ENCODE measurements at regions not wholly inside any gene's neighbourhood (a gene's known extent, or its start where the extent isn't known, plus 50 kb on each side); places are given as distances from the start of the nearest gene placed in this dataset.

DNA sequence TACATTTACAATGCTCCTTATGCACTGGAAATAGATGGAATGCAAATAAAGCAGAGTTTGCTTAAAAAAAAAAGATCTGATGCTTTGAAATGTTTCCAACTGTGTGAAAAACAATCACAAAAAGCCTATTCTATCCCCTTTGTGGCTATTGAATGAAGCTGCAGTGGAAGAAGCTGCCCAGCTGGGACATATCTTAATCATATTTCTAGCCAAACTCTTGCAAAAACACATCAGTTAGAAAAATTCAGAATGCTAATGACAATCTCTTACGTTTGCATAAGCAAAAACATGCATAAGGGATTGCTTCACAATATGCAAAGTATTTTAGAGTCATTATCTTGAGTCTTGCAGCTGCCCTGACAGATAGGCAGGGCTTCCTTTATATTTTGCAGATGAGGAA, 526.4 kb upstream of the USP24 start:
- DNase-seq: peak; percentile 77

DNA sequence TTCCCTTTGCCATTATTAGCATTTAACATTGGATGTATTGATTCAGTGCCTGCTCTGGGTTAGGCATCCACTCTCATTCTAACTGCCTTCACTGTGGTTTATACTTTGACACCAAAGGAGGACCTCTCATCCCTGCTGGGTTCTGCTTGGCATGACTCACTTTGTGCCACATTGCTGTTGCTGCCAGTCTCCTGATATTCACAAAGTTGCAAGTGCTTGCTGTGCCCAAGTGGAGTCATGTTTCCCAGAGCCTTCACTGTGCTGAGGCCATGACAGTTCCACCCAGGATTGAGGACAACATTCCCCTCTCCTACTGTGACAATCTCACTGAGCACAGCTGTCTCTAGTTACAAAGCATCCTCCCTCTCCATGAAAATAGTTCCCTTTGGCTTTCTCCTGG, 519.9 kb upstream of the USP24 start:
- peak; percentile 52 for DNase-seq

DNA sequence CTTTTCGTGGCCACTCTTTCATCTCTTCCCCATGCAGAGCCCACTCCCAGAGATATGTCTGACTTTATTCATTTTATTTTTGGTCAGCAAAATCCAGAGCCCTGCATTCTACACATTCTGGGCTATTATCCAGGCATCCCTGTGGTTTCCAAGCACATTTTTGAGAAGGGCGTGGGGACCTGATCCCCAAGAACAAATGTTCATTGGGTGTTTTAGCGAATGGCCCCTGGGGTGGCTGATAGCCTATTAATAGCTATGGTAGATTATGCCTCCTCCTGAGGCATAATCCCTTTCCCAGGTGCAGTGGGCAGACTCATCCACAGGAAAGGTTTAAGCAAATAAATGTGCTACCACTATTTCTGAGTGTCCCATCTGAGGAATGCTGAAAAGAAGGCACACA, 511.8 kb upstream of the USP24 start:
- peak; percentile 94 for DNase-seq

DNA sequence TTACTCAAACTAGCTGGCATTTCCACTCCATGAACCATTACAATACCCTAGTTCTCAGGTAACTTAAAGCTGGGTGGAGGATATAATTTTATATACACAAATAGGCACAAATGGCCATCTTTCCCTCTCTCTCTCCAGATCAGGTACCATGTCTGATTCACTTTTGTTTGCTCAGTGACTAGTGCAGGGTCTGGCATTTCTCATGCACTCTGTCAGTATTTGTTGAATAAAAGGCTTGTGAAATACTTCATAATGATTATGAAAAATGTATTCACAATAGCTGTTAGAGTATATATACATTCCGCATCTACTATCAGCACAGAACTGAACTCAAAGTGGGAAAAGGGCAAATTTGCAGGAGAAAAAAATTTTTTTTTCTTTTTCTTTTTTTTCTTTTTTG, 510.2 kb upstream of the USP24 start:
- peak; percentile 64 for DNase-seq

DNA sequence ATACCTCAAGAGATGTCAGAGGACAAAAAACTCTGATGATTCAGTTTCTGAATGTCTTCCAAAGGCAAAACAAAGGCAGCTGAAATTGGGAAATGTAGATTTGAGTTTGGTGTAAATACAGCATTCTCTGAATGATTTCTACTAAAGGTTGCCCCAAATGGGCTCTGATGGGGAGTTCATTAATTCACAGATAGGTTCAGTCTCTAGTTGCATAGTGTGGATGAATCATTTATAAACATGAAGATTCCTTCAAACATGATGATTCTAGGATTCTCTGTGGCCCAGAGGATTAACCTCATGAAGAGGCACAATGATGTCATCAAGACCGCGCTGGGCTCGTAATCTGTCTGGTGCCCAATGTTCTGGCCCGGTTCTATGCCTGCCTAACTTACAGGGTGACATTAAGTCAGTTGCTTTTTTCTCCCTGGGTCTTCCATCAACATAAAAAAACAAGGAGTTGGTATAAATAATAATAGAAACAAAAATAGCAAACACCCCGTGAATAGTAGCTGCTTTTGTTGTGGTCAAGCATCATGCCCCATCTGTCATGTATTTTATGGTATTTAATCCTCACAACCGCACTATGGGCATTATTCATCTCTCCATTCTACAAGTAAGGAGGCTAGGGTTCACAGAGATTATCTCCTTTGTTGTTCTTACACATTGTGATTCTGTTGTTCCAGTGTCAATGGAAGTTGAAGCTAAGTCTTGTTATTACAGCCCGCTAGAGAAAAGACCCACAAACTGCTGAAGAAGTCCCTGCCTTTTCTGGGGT, 509.6 kb upstream of the USP24 start:
- DNase-seq: peak; percentile 94

DNA sequence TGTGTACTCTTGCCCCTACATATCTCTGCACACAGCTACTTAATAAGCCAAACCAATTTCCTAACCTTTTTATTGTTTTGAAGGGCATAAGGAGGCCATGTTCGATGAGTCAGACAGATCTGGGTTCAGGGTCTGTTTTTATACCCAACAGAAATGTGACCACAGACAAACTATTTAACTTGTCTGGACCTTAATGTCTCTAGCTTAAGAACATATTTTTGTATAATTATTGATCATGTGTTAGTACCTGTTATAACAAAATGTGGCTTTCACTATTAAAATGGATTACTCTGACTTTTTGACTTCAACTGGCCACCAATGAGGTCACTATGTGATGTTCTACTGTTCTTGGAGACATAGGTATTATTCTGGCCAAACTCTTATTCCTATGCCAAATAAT, 507.8 kb upstream of the USP24 start:
- DNase-seq: no peak

DNA sequence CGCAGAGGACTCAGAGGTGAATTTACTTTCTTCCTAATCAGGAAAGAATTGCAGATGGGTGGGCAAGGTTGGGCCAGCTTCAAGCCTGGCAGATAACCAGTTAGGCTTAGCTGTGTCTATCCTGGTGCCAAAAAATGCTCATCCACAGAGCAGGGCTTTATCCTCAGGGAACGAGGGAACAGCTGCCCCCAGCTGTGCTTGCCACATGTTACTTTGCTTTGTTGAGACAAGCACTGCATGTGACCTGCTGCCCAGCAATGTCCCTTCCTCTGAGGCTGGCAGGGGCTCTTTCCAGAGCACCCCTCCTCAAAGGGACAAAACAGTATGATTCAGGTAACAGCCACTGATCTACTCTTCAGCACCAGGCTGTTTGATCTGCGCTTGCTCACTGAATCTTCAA, 505.1 kb upstream of the USP24 start:
- peak; percentile 75 for DNase-seq

DNA sequence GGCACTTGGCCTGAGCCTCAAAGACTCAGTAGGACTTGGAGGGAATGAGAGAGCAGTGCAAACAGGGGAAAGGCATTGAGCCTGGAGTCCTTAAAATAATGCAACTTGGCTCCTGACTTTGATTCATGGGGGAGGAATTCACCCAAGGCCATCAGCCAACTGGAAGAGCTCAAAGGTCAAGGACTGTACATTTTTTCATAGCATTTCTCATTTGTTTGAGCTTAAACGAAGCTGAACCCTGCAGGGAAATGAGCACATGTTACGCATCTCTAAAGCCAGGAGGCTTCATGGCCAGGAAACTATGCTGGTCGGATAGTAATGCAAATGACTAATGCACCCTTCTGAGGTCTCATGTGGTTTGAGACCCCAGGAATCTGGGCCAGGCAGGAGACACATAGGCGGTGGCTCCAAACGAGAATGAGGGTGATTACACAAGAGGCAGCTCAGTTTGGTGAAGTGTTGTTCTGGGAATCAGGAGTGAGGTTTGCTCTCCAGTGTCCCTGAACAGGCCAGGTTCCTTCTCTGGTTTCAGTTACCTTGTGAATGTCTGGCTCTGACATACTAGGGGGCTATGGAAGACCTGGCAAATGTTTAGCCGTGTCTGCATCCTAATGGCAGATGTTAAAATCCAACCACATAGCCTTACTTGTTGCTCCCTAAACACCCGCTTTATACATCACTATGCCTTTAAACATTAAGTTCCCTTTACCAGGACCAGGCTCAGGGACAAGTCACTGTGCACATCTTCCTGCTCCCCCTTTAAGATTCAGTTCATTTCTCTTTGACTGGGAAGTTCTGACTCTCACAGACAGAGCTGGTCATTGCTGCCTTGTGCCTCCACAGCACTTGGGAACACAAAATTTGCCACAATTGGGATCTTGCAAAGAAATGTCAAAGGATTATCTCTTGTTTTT, 503.9 kb upstream of the USP24 start:
- DNase-seq: peak; percentile 100

DNA sequence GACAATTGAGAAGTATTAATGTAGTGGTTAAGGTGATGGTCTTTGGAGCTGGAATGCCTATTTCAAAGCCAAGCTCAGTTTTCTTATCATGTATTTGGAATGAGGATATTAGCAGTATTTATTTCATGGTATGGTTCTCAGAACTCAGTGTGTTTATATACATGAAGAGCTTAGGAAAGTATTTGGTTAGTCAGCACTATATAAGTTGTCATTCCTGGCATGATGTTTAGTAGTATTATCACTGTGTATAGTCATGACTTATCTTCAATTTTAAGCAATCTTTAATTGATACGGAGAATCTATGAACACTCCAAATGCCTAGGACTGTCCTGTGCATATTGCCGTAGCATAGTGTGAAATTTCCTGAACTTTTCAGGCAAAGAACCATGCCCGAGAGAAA, 501.9 kb upstream of the USP24 start:
- DNase-seq: peak; percentile 70

DNA sequence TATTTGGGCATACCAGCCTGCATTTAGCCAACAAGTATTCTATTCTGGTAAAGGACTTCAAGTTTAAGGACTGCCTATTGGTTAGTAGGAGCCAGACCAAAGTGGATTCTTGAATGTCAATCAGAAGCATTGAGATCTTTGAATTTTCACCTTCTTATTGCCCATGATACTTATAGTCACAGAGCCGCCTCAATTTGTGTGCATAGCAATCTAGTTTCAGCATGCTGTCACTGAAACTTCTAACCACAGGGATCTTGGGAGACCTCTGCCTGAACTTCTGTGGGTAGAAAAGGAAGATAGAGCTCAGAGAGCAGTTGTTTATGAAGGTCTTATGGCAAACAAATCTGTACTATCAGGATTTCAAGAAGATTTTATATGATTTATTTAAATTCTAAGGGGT, 501.4 kb upstream of the USP24 start:
- peak; percentile 77 for DNase-seq

DNA sequence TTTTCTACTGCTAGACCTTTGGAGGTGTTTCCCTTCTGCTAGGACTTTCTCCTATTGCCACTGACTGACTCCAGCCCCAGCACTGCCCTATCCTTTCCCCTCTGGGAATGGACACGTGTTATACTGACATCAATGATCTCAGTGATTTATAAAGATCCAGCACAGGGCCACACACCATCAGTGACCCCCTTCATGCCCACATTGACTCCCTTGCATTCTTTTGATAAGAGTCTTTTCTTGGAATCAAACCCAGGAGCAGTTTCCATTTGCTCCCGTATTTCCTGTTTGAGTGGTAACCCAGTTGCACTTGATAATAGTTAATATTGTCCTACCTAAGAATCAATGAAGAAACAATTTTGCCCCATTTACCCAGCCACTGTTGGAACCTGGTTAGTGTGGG, 501.0 kb upstream of the USP24 start:
- peak; percentile 37 for DNase-seq

DNA sequence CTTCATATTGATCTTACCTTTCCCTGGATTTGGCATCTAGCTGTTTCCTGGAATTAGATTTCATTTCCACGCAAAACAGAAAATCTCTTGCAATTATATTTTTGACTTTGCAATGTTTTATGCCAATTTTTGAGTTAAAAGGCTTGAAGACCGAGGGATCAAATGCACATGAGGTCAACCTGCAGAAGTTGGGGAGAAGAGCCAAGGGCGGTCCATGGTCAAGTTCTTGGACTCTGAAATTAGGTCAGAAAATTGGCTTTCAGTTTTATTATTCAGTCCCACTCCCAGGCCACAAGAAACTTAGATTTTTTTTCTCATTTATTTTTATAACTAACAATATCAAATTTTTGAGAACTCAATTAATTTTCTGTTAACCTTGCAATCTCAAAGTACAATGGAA, 499.1 kb upstream of the USP24 start:
- no peak for DNase-seq

DNA sequence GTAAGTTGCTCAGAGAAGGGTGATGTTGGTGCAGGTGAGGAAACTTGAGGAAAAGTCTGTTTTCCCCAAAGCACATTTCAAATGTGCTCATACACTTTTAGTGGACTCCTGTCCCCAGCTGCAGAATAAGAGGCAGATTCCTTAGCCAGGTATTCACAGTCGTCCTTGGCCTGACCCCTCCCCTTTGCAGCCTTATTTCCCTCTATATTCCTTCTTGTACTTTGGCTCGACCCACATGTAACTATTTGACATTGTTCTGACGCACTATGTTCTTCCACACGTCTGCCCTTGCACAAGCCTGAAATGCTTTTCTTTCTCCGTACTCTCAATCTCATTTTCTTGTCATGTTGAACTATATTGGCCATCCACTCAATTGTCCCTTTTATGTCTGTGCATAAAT, 498.4 kb upstream of the USP24 start:
- no peak for DNase-seq

DNA sequence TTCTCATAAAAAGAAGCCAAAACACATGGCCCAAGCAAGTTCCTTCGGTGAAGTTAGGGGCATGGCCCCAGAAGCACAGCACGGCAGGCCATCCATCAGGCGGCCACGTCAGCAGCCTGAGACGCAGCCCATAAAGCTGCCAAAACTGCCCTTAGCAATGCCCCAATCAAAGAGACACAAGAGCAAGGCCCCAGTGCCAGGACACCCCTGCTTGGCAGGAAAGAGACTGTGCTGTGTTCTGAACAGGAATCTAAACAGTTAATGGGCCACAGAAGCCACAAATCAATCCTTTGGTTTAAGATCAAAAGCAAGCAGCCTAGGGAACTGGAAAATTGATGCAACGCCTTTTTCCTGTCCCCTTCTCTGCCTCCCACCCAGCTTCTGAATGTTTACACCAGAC, 497.0 kb upstream of the USP24 start:
- DNase-seq: no peak

DNA sequence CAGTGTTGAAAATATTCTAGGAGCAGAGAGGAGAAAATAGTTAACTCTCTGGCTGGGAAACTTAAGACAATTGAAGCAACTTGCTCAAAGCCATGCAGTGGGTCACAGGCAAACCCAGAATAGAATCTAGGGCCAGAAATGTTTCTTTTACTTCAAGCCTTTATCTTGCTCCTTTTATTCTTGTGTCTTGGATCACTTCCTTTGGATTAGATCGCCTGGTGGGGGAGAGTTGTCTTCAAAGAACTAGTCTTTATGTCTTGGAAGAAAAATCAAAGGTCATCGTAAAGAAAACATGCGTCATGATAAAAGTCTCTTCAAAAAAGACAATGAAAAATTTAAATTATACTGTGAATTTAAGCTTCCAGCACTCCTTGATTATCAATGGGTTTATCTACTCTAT, 493.6 kb upstream of the USP24 start:
- DNase-seq: no peak

DNA sequence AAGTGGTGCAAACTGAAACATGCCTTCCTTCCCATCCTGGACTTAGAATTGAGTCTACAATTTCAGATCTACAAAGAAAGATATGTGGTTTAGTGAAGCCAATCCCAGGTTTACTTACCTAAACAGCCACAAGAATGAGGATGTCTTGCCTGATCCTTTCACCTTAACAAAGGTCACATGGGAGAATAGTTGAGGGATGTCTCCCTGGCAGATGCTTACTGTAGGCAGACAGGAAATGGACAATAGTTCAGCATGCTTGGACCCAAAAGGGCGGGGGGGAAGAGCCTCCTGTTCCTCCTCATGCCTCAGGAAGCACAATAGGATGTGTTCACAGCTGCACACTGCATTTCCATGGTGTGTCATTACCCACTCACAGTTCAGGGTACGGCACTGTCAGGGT, 492.7 kb upstream of the USP24 start:
- no peak for DNase-seq

DNA sequence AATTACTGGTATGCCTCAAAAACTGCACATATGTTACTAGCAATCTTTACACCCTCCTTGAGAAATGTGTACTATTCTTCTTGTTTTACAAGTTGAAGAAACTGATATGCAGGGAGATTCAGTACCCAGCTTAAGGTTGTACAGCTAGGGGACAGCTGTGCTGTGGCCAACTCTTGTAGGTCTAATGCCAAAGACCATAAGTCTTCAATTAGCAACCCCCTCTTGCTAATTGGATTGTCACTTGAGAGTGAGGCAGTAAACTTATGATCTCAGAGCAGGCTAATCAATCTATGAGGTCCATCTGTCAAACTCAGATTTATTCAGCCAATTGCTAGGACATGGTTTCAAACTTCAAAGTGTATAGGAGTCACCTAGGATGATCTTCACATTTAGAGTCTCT, 492.0 kb upstream of the USP24 start:
- DNase-seq: no peak

DNA sequence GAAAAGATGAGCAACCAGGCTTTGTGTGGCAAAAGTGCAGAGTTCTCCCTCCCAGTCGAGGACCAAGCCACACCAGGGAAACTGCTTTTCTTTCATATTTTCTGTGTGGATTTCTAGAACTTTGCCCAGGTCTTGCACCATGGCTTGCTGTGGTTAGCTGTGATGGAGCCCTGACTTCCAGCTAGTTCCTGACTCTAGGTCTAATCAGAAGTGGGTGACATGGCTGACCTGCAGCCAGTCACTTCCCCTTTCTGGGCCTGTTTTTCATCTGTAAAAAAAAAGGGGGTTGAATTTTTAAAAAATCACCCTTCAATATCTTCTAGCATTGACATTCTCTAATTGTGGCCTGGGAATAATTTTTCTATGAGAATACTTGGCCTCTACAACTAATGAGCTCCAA, 491.2 kb upstream of the USP24 start:
- no peak for DNase-seq

DNA sequence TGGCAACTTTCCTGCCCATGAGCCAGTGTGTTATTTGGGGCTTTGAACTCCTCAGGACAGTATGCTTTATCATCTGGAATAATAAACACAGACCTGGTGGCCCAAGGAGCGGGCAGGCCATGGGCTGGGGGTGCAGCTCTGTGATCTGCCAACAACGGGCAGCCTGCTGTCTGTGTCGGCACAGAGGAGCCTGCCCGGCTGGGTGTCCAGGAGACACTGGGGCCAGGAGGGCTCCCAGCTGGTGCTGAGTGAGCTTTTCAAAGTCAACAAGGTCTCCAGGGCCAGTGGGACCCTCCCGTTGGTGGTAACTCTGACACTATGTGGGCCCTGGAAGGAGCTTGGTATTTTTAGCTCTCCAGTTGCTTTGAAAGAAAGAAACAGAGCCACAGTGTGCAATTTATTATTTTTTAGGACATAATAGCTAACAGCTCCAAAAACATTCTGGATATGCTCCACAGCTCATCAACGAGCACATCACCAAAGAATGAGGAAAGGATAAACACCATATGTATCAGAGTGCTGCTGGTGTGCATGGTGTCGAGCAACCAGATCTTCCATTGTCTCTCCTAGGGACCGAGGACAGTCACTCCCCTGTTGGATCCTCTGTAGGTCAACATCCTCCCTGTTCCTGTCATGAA, 488.7 kb upstream of the USP24 start:
- peak; percentile 72 for DNase-seq

DNA sequence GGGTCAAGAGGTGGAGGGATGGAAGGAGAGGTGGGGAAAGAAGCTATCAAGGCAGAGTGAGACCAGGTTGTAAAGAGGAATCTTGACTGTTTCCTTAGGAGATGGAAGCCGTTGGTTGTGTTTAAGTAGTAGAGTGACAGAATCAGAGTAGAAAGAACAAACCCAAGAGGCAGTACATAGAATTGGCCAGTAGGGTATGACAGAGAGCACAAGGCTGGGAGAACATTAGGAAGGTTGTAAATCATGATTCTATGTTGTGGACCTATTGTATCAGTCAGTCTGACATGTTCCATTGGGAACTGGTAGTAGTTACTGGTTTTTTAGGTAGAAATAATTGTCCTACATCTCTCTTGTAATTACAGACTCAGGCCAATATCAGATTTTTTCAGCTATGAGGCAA, 486.9 kb upstream of the USP24 start:
- no peak for DNase-seq

DNA sequence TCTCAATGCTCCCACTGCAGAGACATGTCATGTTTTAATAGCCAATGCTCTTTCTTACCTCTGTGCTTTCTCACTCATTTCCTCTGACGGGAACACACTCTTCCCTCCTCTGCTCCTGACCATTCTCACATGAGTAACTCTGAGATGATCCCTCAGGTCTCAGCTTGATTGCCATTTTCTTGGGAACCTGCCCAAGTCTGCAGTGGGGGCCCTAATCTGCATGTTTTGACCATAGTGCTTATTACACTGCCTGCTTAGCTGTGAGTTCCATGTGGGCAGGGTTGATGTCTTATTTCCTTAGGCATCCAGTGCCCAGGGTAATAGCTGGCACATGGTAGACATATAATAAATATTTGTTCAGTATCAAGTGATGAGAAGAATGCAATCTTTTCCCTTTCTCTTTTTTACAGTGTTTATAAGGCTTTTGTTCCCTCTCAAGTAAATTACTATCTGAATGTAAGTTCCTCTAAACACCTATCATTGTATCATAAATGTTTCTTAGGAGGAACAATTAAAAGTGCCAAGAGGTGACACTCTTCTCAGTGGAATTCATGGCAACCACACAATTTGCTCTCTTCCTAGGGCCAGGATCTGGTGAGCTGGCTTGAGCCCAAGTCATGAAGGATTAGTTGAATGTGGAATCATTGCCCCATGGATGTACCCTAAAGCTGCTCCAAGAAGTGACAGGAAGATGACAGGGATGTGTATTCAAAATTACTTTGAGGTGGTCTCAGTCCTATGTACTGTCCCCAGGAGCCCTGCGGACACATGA, 485.4 kb upstream of the USP24 start:
- peak; percentile 82 for DNase-seq

DNA sequence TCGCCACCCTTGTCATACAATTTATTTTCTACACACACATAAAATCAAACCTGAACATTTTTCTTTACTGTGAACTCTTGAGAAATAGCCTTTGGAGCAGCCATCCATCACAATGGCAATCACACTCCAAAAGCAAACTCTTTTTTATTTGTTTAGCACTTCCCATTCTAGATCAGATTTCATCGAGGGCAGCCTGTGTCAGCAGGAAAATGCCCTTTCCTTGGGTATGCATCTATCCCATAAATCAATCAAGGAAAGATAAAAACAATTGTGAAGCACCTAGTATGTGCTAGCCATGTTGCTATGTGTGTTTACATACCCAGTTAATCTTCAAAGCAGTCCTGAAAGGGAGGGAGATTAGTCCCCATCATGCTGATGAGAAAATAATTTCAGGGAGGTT, 484.1 kb upstream of the USP24 start:
- no peak for DNase-seq

All from fibroblast of skin of scalp (primary cell).